GM18505 (cell line): ENCODE measurements at regions not wholly inside any gene's neighbourhood (a gene's known extent, or its start where the extent isn't known, plus 50 kb on each side); places are given as distances from the start of the nearest gene placed in this dataset.
"Not testable (repeated sequence)": the region's sequence is repeated elsewhere in the genome, so short reads cannot be mapped to it uniquely, and the experiment has no call there.

Experiments
- ATAC-seq: cut with Tn5 transposase; IDR thresholded peaks from one replicate; pipeline ENCODE4 v1.9.1; 2021; ENCODE audit not compliant: unreplicated experiment
- POLR2A ChIP-seq: IDR thresholded peaks from 4 replicates; pipeline ENCODE4 v1.6.1; 2011; ENCODE audit warnings: borderline replicate concordance; ENCODE audit not compliant: insufficient read depth, insufficient read length; ENCODE audit errors: extremely low read depth

GRCh38 chr3:157592769-157593168, 89.6 kb upstream of the VEPH1 start:
- no peak for TF ChIP-seq POLR2A
- ATAC-seq = no peak

DNA sequence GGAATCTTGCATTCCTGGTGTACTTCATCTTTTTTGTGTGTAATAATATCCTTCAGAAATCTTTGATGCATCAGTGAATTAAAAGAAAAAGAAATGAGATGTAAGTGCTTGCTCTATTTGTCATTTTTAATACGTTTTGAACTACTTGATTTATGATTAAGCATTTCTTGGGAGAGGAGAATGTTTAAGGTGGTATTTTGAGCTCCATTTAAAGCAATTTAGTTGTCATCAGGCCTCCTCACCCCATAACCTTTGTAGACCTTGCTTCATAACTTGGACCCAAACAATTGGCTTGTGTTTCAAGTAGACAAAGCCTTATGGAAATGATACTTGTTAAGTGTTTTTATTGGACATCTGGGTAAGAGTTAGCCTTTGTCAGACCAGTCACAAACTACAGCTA, 87.1 kb upstream of the VEPH1 start:
- ATAC-seq = no peak
- no peak for TF ChIP-seq POLR2A

GRCh38 chr3:157589211-157589610, 86.0 kb upstream of the VEPH1 start:
- no peak for TF ChIP-seq POLR2A
- no peak for ATAC-seq

DNA sequence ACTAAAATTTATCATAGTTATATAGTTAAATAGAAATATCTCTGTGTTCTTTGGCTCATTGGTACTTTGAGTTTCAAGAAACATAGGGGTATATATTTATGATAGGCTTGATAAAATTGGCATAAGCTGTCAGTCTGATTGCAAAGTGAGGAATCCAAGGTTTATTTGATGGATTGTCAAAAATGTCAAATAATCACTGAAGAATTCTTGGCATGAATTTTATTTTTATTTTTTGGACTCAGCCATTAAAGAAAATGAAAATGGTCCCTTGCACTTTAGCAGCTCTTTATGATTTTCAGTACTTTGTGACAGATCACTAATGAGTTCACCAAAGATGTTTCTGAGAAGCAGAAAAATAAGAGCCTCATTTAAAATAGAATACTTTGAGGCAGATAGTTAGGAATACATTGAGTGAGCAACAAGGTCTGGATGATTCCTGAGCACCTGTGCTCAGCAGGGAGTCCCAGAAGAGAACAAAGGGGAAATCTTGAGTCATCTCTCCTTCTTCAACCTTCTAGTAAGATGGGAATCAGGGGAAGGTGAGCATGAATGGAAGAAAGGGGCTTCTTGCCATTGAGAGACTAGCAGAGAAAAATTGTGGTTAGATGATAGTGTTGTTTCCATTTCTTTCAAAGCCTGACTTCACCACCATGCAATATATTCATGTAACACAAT, 85.3 kb upstream of the VEPH1 start:
- no peak for ATAC-seq
- no peak for TF ChIP-seq POLR2A

DNA sequence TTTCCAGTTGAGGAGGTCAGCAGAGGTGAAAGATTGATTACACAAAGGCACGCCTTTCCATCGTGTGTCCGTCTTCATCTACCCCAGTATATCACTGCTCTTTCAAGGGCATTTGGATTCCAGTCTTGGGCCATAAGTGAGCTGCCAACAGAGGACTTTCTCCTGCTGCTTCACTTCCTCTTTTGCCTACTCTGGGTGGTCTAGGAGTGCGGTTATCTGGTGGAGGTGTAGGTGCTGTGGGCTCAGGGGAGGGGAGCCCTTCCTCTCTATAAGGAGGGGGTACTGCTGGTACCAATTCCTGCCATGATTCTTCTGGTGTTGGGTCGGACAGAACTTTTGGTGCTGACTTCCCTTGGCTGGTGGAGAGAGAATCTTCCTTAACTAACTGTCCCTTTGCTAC, 83.1 kb upstream of the VEPH1 start:
- no peak for TF ChIP-seq POLR2A
- no peak for ATAC-seq

DNA sequence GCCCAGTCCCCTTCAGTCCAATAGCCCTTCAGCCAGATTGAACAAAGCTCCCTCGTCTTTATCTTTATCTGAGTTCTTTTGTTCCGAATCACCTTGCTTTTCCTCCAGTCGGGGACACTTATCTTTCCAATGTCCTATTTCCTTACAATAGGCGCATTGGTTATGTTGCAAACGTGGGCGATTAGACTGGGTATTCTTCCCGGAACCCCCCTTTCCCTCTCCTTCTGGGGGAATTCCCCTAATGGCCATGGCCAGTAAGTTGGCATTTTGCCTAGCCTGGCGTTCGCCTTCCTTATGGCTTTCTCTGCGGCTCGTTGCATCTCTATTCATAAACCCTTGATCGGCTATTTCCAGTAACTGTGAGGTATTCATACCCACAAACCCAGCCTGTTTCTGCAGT, 82.2 kb upstream of the VEPH1 start:
- no peak for TF ChIP-seq POLR2A
- ATAC-seq = no peak

DNA sequence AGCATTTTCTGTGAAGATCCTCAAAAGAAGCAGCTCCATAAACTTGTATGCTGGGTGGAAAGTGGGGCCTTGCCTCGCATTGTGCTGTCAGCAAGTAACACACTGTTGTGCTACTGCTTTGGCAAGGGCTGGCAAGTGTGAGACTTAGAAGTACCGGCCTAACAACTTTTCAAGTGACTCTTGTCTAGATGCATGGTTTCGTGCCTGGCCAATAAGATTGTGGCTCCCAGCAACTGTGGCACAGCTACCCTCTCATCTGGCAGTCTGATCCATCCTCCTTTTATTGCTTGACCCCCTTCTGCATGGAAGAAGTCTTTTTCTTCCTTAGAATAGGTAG, 79.4 kb upstream of the VEPH1 start:
- no peak for TF ChIP-seq POLR2A
- ATAC-seq = no peak

DNA sequence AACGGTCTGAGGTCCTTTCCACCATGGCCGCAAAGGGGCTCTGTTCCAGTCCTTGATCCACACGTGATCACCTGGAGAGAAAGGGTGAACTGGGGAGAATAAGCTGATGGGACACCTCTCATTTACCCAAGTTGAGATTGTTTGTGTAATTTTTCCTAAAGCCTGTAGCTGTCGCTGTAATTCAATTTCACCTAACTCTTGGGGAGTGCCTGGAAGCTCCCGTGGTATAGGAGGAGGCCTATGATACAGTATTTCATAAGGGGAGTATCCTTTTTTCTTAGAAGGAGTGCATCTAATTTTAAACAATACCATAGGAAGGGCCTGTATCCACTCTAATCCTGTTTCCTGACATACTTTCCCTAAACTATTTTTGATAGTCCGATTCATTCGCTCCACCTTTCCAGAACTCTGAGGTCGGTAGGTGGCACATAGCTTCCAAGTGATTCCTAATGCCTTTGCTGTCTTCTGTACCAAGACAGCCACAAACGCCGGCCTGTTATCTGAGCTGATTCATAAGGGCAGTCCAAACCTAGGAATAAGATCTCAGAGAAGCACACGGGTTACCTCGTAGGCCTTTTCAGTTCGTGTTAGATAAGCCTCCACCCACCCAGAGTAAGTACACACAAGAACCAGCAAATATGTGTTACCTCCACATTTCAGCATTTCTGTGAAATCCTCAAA, 78.9 kb upstream of the VEPH1 start:
- not testable (repeated sequence) for ATAC-seq

DNA sequence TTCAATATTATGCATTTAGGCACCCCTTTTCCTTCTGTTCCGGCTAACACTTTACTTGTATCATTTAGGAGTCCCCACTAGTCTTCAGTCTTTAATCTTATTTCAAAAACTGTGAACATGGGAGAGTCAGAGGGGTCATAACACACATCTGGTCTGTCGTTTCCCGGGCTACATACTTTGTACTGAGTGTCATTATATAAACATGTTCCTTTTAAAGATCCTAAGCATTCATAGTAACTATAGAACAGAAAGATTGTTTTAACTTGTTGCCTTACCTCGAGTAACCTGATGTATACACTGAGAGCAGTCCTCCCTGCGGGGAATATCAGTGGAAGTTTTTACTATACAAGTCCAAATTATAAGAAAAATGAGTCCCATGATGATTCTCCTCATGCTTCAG, 78.2 kb upstream of the VEPH1 start:
- TF ChIP-seq POLR2A = no peak
- no peak for ATAC-seq

DNA sequence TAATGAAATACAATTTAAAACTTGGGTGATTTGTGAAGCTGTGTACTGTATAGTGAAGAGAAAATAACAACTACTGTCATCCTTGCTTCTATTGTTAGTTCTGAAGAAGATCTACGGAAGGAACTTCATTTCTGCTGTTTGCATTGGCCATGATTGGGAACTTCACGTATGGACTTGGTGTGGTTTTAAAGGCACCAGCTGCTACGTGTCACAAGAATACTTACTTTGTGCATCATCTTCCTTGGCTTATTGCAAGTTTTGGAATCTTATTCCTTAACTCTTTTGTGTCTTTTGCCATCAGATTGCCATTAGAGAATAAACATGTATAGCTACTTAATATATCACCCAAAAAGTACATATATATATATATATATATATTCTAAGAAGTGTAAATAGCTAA, 75.0 kb upstream of the VEPH1 start:
- TF ChIP-seq POLR2A = no peak
- no peak for ATAC-seq

DNA sequence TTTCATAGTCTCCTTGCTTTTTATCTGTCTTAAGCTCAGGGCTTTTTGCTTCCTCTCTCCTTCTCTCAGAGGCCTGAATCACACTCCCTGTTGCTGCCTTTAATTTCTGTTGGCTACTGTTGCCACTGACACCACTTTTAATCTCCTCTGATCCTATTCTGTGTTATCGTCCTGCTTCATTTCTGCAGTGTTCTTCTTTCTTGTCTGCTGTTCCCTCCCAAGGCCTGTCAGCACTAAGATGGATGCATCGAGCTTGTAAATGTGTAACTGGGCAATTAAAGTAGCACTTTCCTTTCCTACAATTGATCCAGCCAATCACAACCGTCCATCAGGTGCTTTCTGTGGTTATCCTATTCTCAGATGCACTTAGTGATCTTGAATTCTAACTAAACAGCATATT, 71.3 kb upstream of the VEPH1 start:
- ATAC-seq = no peak
- TF ChIP-seq POLR2A = no peak

- ATAC-seq = no peak
- no peak for TF ChIP-seq POLR2A
Observed at GRCh38 chr3:157573780-157574378, 70.7 kb upstream of the VEPH1 start.

- ATAC-seq = no peak
Observed at GRCh38 chr3:157573281-157573680, 70.1 kb upstream of the VEPH1 start.

GRCh38 chr3:157572559-157573270, 69.5 kb upstream of the VEPH1 start:
- no peak for TF ChIP-seq POLR2A
- no peak for ATAC-seq

More at GRCh38 chr3:157573281-157573680, 70.1 kb upstream of the VEPH1 start:
- TF ChIP-seq POLR2A = no peak

- TF ChIP-seq POLR2A = no peak
- no peak for ATAC-seq
Observed at GRCh38 chr3:157566596-157566995, 63.4 kb upstream of the VEPH1 start.

GRCh38 chr3:157559401-157559800, 56.2 kb upstream of the VEPH1 start:
- no peak for TF ChIP-seq POLR2A
- ATAC-seq = no peak
